SU-DHL-6 (cell line): ENCODE measurements at regions not wholly inside any gene's neighbourhood (a gene's known extent, or its start where the extent isn't known, plus 50 kb on each side); places are given as distances from the start of the nearest gene placed in this dataset.

ENCODE experiments used
- H2AFZ ChIP-seq: fragments of 200-600 bp; sonication (generic); 2 replicates; pipeline ENCODE4 v1.6.1; 2014; ENCODE audit warnings: low read depth, mild to moderate bottlenecking, moderate library complexity, mixed read lengths, antibody characterized with exemption, low read length; ENCODE audit not compliant: severe bottlenecking
- H3F3A ChIP-seq: fragments of 200-600 bp; shearing (Covaris generic); 2 replicates; pipeline ENCODE4 v1.6.0; 2016; ENCODE audit warnings: antibody characterized with exemption, mild to moderate bottlenecking; ENCODE audit not compliant: insufficient read depth
- H3K27ac ChIP-seq: fragments of 200-600 bp; sonication (generic); 2 replicates; pipeline ENCODE4 v1.5.1; 2016; ENCODE audit warnings: low read depth, mild to moderate bottlenecking, low read length, moderate library complexity, mixed read lengths
- H3K27me3 ChIP-seq: fragments of 200-600 bp; sonication (generic), shearing (Covaris generic); 2 replicates; pipeline ENCODE4 v1.6.0; 2014; ENCODE audit warnings: mild to moderate bottlenecking, low read length
- H3K36me3 ChIP-seq: fragments of 200-600 bp; sonication (generic); 2 replicates; pipeline ENCODE4 v1.6.1; 2014; ENCODE audit warnings: mild to moderate bottlenecking, low read length, mixed read lengths
- H3K4me2 ChIP-seq: fragments of 300-600, 200-600 bp; shearing (Covaris generic), sonication (generic); 2 replicates; pipeline ENCODE4 v1.6.0; 2014; ENCODE audit warnings: low read length, low read depth, mild to moderate bottlenecking; ENCODE audit not compliant: poor library complexity, severe bottlenecking
- H3K4me3 ChIP-seq: fragments of 200-600 bp; sonication (generic); 2 replicates; pipeline ENCODE4 v1.5.1; 2014; ENCODE audit warnings: antibody characterized with exemption, low read length, mild to moderate bottlenecking, mixed read lengths; ENCODE audit not compliant: insufficient read depth, poor library complexity, severe bottlenecking
- H3K79me2 ChIP-seq: fragments of 200-600 bp; sonication (generic); 2 replicates; pipeline ENCODE4 v1.6.1; 2014; ENCODE audit warnings: mild to moderate bottlenecking, low read length, moderate library complexity; ENCODE audit not compliant: insufficient read depth
- H3K9ac ChIP-seq: fragments of 200-600 bp; sonication (generic); 2 replicates; pipeline ENCODE4 v1.7.0; 2014; ENCODE audit warnings: mild to moderate bottlenecking, low read length
- H3K9me2 ChIP-seq: fragments of 200-600 bp; sonication (generic); replicated peaks from 2 replicates; pipeline ENCODE4 v1.6.1; 2014; ENCODE audit warnings: low read length; ENCODE audit not compliant: insufficient read depth
- H3K9me3 ChIP-seq: fragments of 200-600 bp; sonication (generic); 2 replicates; pipeline ENCODE4 v1.6.1; 2014; ENCODE audit warnings: low read length, mixed read lengths; ENCODE audit not compliant: insufficient read depth
- H4K20me1 ChIP-seq: fragments of 200-600 bp; sonication (generic); 2 replicates; pipeline ENCODE4 v1.6.1; 2014; ENCODE audit warnings: low read depth, mild to moderate bottlenecking, antibody characterized with exemption, low read length, moderate library complexity, mixed read lengths
- EZH2phosphoT487 ChIP-seq: fragments of 200-600 bp; sonication (generic), shearing (Covaris generic); conservative IDR thresholded peaks from 2 replicates; pipeline ENCODE4 v1.6.1; 2018; ENCODE audit warnings: mild to moderate bottlenecking, antibody characterized with exemption, low read length, moderate library complexity, mixed read lengths
- TF ChIP-seq, protein P1 (sequence below): fragments of 200-600 bp; sonication (generic); IDR thresholded peaks from one replicate; pipeline ENCODE4 v1.5.1; 2017; ENCODE audit warnings: antibody characterized with exemption, mild to moderate bottlenecking, low read length, moderate library complexity; ENCODE audit not compliant: insufficient read depth, poor library complexity, severe bottlenecking

DNA sequence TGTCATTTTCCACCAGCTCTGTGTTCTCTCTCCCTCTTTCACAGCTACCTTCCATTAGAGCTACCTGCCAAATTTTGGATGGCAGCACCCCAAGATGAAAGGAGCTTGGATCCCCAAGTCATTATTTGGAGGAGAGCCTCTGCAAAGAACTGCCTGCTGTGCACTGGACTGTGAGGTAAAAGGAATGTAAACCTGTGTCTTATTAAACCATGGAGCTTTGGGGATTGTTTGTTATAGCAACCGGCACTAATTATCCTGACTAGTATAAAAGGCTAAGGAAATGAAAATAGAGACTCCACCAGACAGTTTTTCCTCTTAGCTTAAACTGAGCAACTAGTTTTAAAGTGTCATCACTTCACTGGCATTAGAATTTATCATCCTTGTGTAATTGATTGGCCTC lies 191.6 kb upstream of the DTNBP1 start:
- H3K27me3 ChIP-seq = no peaks in the 10 kb centered on the region
- no peaks in the 10 kb centered on the region for H3K9me3 ChIP-seq
- H3F3A ChIP-seq = no peaks in the 10 kb centered on the region
- H3K4me3 ChIP-seq = no peak overlapping the region
- H3K9me2 ChIP-seq = no peaks in the 10 kb centered on the region
- H3K79me2 ChIP-seq = no peaks in the 10 kb centered on the region
- no peak overlapping the region for H3K4me2 ChIP-seq
- H3K9ac ChIP-seq = no peak overlapping the region
- TF ChIP-seq, protein P1, sequence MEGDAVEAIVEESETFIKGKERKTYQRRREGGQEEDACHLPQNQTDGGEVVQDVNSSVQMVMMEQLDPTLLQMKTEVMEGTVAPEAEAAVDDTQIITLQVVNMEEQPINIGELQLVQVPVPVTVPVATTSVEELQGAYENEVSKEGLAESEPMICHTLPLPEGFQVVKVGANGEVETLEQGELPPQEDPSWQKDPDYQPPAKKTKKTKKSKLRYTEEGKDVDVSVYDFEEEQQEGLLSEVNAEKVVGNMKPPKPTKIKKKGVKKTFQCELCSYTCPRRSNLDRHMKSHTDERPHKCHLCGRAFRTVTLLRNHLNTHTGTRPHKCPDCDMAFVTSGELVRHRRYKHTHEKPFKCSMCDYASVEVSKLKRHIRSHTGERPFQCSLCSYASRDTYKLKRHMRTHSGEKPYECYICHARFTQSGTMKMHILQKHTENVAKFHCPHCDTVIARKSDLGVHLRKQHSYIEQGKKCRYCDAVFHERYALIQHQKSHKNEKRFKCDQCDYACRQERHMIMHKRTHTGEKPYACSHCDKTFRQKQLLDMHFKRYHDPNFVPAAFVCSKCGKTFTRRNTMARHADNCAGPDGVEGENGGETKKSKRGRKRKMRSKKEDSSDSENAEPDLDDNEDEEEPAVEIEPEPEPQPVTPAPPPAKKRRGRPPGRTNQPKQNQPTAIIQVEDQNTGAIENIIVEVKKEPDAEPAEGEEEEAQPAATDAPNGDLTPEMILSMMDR = no peak
- no peak for TF ChIP-seq EZH2phosphoT487
- no peak overlapping the region for H2AFZ ChIP-seq
- no peaks in the 10 kb centered on the region for H3K36me3 ChIP-seq
- H4K20me1 ChIP-seq = no peaks in the 10 kb centered on the region
- H3K27ac ChIP-seq = no peak overlapping the region

DNA sequence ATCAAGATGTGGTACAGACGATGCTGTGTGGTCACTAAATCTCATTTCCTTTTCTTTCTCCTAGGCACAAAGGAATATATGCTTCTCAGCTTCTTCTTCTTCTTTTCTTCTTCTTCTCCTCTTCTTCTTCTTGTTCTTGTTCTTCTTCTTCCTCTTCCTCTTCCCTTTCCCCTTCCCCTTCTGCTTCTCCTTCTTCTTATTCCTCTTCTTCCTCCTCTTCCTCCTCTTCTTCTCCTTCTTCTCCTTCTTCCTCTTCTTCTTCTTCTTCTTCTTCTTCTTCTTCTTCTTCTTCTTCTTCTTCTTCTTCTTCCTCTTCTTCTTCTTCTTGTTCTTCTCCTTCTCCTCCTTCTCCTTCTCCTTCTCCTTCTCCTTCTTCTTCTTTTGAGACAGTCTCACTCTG lies 190.4 kb upstream of the DTNBP1 start:
- H3K9ac ChIP-seq = no peak overlapping the region
- H3K4me2 ChIP-seq = no peak overlapping the region
- H3K4me3 ChIP-seq = no peak overlapping the region
- no peaks in the 10 kb centered on the region for H3K36me3 ChIP-seq
- no peak overlapping the region for H3K27ac ChIP-seq
- H3K27me3 ChIP-seq = no peaks in the 10 kb centered on the region
- H3K9me2 ChIP-seq = no peaks in the 10 kb centered on the region
- TF ChIP-seq, protein P1 = no peak
- TF ChIP-seq EZH2phosphoT487 = no peak
- no peaks in the 10 kb centered on the region for H3F3A ChIP-seq
- no peaks in the 10 kb centered on the region for H3K79me2 ChIP-seq
- no peaks in the 10 kb centered on the region for H4K20me1 ChIP-seq
- H2AFZ ChIP-seq = no peak overlapping the region
- no peaks in the 10 kb centered on the region for H3K9me3 ChIP-seq

DNA sequence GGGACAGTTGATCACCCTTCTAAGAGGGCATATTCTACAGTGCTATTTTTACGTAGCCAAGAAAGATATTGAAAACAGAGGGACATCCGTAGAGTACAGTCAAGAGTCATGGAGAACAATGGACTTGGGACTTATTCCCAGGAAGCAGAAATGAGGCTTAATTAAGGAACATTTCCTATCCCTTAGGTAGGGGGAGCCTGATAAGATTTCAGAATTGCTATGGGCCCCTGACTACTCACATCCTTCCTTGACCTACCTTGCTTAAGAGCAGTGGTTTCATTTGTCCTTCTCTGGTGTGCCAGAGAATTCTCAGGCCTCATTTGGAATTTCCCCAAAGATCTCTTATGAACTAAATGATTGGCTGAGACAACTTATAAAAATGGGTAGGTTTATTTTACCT lies 189.5 kb upstream of the DTNBP1 start:
- Histone ChIP-seq H3K9me2 (no peaks in the 10 kb centered on the region), H3K27ac (no peak overlapping the region), H3K27me3 (no peaks in the 10 kb centered on the region), H2AFZ (no peak overlapping the region), H3F3A (no peaks in the 10 kb centered on the region), H3K9me3 (no peaks in the 10 kb centered on the region), H4K20me1 (no peaks in the 10 kb centered on the region), H3K9ac (no peak overlapping the region), H3K4me2 (no peak overlapping the region), H3K79me2 (no peaks in the 10 kb centered on the region), H3K36me3 (no peaks in the 10 kb centered on the region), H3K4me3 (no peak overlapping the region)
- no peak for TF ChIP-seq EZH2phosphoT487
- TF ChIP-seq, protein P1 = no peak
